ENCODE measurements at regions not wholly inside any gene's neighbourhood (a gene's known extent, or its start where the extent isn't known, plus 50 kb on each side); places are given as distances from the start of the nearest gene placed in this dataset.
"Not testable (repeated sequence)": the region's sequence is repeated elsewhere in the genome, so short reads cannot be mapped to it uniquely, and the experiment has no call there.

DNA sequence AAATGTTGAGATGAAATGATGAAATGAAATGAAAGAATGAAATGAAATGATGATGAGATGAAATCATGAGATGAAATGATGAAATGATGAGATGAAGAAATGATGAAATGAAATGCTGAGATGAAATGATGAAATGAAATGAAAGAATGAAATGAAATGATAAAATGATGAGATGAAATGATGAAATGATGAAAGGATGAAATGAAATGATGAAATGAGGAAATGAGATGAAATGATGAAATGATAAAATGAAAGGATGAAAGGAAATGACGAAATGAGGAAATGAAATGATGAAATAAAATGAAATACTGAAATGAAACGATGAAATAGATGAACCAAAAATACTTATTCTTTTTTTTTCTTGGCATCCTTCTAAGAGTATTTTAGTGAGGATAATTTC is 1349.1 kb downstream of the TP53TG3F start:
- H3K23me2 ChIP-seq (ENCODE audit: low read depth, low read length); H4K5ac ChIP-seq (ENCODE audit: insufficient read length, low read depth, low read length); H4K20me1 ChIP-seq (replicated peaks in 1 of 2; ENCODE audit: control insufficient read depth in 1 of 2, insufficient read depth in 2 of 2, low read length in 2 of 2); H3K18ac ChIP-seq (ENCODE audit: extremely low read depth, low read length); H3K4me2 ChIP-seq (ENCODE audit: insufficient read depth in 1 of 2, low read depth in 2 of 2, low read length in 2 of 2); H3K4me3 ChIP-seq (ENCODE audit: extremely low read depth in 1 of 4, insufficient read depth in 2 of 4, low read depth in 3 of 4, low read length in 4 of 4); H3K56ac ChIP-seq (replicated peaks; ENCODE audit: insufficient read length, low read depth, low read length); H3K79me1 ChIP-seq (ENCODE audit: low read depth, low read length); FAIRE-seq; H3K36me3 ChIP-seq (ENCODE audit: control insufficient read depth in 2 of 4, insufficient read depth in 4 of 4, low read length in 3 of 4); H2AK5ac ChIP-seq (ENCODE audit: low read depth, low read length); CTCF ChIA-PET (ENCODE audit: partially characterized antibody); H3K23ac ChIP-seq (ENCODE audit: insufficient read length); H2BK15ac ChIP-seq (ENCODE audit: low read length); H3K14ac ChIP-seq (ENCODE audit: insufficient read length); H4K91ac ChIP-seq (replicated peaks; ENCODE audit: insufficient read length, low read length); H3K27me3 ChIP-seq (replicated peaks in 1 of 4; ENCODE audit: control insufficient read depth in 3 of 4, extremely low read depth in 1 of 4, insufficient read depth in 3 of 4, low read length in 3 of 4); H2BK5ac ChIP-seq (ENCODE audit: low read depth, low read length); H2BK12ac ChIP-seq (ENCODE audit: low read depth, low read length); H3K4ac ChIP-seq (replicated peaks; ENCODE audit: insufficient read length, low read depth, low read length); H3K9ac ChIP-seq (replicated peaks in 1 of 4; ENCODE audit: extremely low read depth in 1 of 4, low read depth in 3 of 4, low read length in 3 of 4); H3K79me2 ChIP-seq (ENCODE audit: control insufficient read depth in 1 of 2, insufficient read depth in 2 of 2, low read length in 2 of 2); H4K8ac ChIP-seq (ENCODE audit: extremely low read depth, insufficient read depth, low read length); H3K27ac ChIP-seq (ENCODE audit: low read depth, low read length); H2BK120ac ChIP-seq (replicated peaks; ENCODE audit: low read depth, low read length); DNase-seq (ENCODE audit: low read depth in 1 of 2, low spot score in 2 of 2); H2AFZ ChIP-seq (ENCODE audit: low read length); H2BK20ac ChIP-seq (ENCODE audit: low read length); H3K4me1 ChIP-seq (replicated peaks in 1 of 4; ENCODE audit: control insufficient read depth in 3 of 4, insufficient read depth in 4 of 4, low read length in 3 of 4); POLR2A ChIA-PET (ENCODE audit: partially characterized antibody): not testable (repeated sequence)
- WGBS, 2 experiments (ENCODE audit: extremely low coverage in 1 of 2, insufficient coverage in 1 of 2, insufficient read length in 1 of 2, insufficient replicate concordance in 2 of 2, low coverage in 1 of 2, low lambda C conversion rate in 2 of 2, missing lambda C conversion rate in 1 of 2), result 56 to 100% methylated on average over 1 to 2 of the region's 2 CpGs
- H3K9me3 ChIP-seq (ENCODE audit: insufficient read depth in 2 of 2, low read depth in 1 of 2, low read length in 1 of 2), result peaks cover 6 to 18% of the 10 kb centered on the region in 2 experiments; a peak in 3 of 4 replicates
